Upper lobe of left lung (tissue), 4 donors: ENCODE measurements at regions not wholly inside any gene's neighbourhood (a gene's known extent, or its start where the extent isn't known, plus 50 kb on each side); places are given as distances from the start of the nearest gene placed in this dataset.

ENCODE experiments used
- EP300 ChIP-seq, 4 donors: sonication (generic); formaldehyde crosslinking; IDR thresholded peaks; one replicate each; pipeline ENCODE4 v1.5.1; 2017; ENCODE audit warnings: antibody characterized with exemption in 4 of 4, control low read depth in 2 of 4
- POLR2A ChIP-seq, 4 donors: fragments of 450-650 bp; IDR thresholded peaks; one replicate each; pipeline ENCODE4 v1.5.1; 2016 to 2017; ENCODE audit warnings: antibody characterized with exemption in 4 of 4, mild to moderate bottlenecking in 2 of 4
- POLR2AphosphoS5 ChIP-seq, 2 donors: sonication (generic); formaldehyde crosslinking; IDR thresholded peaks; one replicate each; pipeline ENCODE4 v1.5.1; 2017; ENCODE audit warnings: antibody characterized with exemption in 2 of 2
- TF ChIP-seq, protein P1 (sequence below), 6 experiments: fragments of 450-650 bp in 4 of 6; fragments of 200-600 bp in 2 of 6; sonication (generic) in 2 of 6; IDR thresholded peaks; one replicate each; pipeline ENCODE4 v1.5.1; 2016 to 2019; ENCODE audit warnings: antibody characterized with exemption in 6 of 6

DNA sequence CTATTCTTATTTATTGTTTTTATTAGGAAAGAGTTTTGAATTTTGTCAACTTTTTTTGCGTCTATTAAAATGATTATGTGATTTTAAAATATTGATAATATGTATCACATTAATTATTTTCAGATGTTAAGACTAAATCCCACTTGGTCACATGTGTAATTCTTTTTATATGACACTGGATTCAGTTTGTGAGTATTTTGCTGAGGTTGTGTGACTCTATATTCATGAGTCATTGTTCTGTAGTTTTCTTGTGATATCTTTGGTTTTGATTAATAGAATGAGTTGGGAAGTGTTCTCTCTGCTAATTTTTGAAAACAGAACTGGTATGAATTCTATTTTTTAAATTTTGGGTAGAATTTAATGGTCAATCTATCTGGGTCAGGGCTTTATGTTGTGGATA, 317.9 kb downstream of the ETS1 start:
- TF ChIP-seq EP300 (IDR thresholded peaks at IDR 0.05) (no peak), POLR2AphosphoS5 (IDR thresholded peaks at IDR 0.05) (no peak), POLR2A (IDR thresholded peaks at IDR 0.05) (no peak)
- TF ChIP-seq, protein P1, sequence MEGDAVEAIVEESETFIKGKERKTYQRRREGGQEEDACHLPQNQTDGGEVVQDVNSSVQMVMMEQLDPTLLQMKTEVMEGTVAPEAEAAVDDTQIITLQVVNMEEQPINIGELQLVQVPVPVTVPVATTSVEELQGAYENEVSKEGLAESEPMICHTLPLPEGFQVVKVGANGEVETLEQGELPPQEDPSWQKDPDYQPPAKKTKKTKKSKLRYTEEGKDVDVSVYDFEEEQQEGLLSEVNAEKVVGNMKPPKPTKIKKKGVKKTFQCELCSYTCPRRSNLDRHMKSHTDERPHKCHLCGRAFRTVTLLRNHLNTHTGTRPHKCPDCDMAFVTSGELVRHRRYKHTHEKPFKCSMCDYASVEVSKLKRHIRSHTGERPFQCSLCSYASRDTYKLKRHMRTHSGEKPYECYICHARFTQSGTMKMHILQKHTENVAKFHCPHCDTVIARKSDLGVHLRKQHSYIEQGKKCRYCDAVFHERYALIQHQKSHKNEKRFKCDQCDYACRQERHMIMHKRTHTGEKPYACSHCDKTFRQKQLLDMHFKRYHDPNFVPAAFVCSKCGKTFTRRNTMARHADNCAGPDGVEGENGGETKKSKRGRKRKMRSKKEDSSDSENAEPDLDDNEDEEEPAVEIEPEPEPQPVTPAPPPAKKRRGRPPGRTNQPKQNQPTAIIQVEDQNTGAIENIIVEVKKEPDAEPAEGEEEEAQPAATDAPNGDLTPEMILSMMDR (IDR thresholded peaks at IDR 0.05) = no peak
